NCI-H2196 treated with DMSO at 0.1 percent for 48 hours (cell line): ENCODE measurements at regions not wholly inside any gene's neighbourhood (a gene's known extent, or its start where the extent isn't known, plus 50 kb on each side); places are given as distances from the start of the nearest gene placed in this dataset.

Source experiments
- DNase-seq: peaks from one replicate; lab custom pipeline; 2025; ENCODE audit not compliant: unreplicated experiment; lab: John Stamatoyannopoulos, UW

DNA sequence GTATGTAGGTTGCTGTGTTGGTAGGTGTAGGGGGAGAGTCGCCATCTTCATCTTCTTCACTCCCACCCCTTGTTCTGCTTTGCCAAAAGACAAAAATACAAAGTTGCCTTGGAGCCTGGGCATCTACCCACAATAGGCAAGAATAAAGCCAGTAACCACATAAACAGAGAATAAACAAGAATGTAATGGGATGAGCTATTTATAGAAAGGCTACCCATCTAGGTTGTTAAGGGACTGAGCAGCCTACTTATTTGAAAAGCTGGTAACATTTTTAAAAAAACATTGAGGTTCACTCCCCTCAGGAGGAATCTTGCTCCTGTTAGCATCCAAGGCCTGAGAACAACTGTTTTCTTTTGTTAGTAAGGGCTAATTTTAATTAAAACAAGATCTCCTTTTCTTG is 301.4 kb upstream of the STXBP5 start:
- no peak for DNase-seq

DNA sequence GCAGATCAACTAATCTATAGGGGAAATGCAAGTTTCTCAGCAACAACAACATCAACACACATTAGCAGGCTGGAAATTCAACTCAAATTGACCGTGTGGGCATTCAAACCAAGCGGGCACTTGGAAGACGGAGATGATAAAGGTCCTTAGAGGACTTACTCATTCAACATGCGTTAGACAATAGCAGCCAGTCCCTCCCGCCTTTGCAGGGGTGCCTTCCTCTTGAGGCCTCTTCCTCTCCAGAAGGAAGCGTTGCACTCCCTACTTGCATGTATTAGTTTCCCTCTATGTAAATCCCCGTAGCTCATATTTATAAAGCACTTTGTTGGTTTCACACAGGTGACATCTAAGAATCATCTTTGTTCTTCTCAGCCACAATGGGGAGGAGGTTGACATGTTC is 300.8 kb upstream of the STXBP5 start:
- DNase-seq, result no peak

GRCh38 chr6:146904596-146904995 is 299.6 kb upstream of the STXBP5 start:
- DNase-seq, result no peak

DNA sequence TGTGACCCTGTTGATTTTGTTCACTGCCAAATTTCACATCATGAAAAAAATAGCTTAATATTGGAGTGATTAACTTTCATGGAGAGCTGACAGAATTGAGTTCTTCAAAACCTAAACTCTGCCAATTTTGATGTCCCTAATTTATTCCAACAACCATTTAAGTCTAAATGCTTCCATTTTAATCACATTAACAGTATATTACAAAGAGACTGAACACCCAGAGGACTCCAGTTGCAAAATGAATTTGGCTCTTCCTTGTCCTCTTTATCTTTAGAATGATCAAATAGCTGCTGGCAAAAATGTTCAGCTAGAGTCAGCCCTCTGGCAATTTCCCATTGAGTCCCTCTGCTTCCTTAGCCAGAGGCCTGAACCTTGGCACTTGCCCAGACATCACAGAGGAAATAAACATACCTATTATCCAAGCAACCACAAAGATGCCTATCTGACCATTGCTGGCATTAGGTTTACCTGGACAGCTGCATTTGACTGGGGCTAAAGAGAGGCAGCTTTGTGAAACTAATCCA is 299.0 kb upstream of the STXBP5 start:
- DNase-seq, result peak; percentile 92

GRCh38 chr6:146908786-146909185 is 295.4 kb upstream of the STXBP5 start:
- DNase-seq, result no peak

DNA sequence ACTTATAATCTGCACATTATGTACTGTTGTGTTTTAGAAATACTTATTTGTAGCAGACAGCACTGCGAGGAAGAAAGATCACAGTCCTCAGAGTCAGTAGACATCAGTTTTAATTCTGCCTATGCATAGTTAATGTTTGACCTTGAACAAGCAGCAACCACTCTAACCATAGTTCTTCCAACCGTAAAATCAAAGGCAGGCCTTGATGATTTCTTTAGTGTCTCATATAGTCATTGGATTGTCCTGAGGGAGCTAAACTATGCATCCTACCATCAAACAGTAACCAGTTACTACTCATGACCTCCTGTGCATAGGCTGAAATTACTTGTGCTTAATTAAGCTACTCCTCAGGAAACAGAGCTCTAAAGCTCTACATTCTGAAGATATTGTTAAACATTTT is 294.8 kb upstream of the STXBP5 start:
- DNase-seq, result no peak

- no peak for DNase-seq
These were observed 294.3 kb upstream of the STXBP5 start for GRCh38 chr6:146909886-146910285.

- no peak for DNase-seq
These were observed 293.6 kb upstream of the STXBP5 start for GRCh38 chr6:146910611-146911010.

DNA sequence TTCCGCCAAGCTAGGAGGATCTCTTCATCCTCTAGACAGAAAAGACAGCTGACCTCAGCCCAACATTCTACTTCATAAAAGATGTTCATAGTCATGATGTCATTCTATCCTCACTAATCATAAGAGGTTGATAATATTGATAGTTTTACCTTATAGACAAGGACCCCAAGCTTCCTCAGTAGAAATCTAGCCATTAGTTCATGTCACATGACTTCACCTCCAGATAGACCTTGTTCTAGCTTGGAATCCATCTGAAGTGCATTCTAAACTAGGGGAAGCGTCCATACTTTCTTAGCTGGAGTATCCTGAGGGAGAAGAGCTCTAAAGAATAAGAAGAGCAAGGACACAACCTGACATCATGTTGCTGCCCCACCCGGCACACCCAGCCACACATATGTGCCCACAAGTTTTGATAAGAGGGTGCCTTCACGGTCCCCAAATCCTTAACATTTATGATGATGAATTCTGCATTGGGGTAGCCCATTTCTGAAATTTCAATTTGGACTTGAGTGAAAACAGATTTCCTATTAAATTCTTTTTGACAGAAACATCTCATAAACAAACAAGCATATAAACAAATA is 292.5 kb upstream of the STXBP5 start:
- no peak for DNase-seq

- DNase-seq, result no peak
These were observed 291.2 kb upstream of the STXBP5 start for GRCh38 chr6:146912730-146913685.

GRCh38 chr6:146913842-146914488 is 290.3 kb upstream of the STXBP5 start:
- DNase-seq, result no peak

DNA sequence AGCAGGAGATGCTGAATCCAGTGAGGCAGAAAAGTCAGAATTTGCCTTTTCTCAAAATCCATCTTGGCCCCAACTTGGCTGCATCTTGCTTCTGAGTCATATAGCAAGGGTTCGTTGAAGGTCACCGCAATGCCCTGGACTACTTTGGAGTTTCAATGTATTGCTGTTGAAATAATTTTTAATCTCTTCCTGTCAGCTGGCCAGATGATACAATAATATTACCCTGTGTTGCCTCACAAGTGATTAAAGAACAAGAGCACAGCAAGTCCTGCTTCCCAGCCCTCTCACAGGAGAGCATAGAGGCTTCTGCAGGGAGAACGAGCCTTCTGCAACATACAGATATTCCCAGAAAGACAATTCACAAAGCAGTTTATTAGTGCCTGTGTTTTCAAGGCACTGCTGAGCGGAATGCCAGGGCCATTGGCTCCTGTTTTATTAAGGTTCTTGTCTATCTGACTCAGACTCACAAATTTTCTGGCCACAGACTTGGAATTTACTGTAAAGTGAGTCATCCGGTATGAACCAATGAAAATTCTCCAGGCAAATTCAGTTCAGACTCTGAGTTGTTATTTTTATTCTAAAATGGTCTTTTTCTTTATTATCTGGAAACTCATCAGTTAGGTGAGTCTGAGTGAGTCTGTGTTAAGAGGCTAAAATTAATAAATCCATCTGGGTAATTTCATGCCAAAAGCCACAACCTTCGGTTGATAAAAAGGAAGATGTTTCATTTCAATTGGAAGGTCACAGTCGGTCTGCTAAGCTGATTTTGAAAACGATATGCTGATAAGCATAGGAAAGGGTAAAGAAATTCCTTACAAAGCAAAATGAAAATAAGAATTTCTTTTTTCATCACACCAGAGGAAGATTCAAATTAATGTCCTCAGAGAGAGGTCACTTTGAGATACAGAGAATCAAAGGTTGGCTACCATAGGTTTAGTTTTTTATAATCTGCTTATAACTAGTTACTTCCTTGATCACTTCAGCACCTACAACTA is 289.4 kb upstream of the STXBP5 start:
- DNase-seq, result no peak

DNA sequence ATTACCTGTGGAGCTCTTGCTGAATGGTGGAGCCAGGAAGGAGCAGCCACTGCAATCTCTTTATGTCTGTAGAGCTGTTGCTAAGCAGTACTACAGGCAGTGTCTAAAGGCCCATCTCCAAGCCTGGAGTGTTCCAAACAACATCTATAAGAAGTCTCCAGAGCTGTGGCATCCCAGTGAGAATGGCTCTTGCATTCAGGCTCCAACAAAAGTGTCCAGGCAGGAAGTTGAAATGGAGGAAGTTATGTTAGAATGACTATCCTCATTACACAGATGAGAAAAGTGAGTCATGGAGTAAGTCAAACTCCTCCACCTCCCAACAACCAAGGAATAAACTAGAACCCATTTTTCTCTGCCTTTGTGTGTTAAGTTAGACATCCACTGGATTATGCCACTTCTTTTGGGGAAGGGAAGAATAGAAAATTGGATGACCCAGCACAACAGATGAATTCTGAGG is 288.5 kb upstream of the STXBP5 start:
- no peak for DNase-seq

DNA sequence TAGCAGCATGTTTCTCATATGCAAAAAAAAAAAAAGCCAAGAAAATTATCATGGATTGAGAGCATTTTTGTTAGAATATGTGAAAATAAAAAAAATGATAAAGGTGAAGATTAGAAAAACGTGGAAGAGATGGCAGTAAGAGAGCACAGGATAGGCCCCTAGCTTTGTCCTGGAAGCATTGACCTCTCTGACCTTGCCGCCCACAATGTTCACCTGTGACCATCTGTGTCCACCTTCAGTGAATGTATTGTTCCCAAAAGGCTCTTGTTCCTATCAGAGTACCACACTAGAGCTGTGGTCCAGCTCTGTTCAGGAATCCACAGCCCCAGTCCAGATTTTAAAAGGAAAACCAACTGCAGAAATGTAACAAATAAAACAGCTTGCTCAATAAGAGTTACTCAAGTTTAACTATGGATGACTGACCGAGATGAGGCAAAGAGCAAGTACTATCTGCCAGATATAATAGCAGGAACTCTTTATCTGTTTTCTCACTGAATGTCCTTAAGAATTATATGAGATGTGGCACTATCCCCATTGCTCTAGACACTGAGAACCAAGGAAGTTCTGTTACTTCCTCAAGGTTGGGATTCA is 287.7 kb upstream of the STXBP5 start:
- DNase-seq, result no peak

DNA sequence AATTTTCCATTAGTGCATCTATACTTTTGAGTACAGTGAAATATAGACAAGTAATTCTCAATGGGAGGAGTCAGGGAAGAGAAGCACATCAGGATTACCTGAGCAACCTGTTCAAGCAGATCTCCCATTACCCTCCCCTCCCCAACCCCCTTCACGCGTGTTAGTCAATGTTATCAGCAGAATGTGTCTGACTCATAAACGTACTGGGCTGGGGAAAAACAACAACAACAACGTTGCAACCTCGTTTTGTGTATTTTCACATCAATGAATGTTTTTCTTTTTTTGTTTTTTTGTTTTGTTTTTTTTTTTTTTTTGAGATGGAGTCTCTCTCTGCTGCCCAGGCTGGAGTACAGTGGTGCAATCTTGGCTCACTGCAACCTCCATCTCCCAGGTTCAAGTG is 287.0 kb upstream of the STXBP5 start:
- no peak for DNase-seq

DNA sequence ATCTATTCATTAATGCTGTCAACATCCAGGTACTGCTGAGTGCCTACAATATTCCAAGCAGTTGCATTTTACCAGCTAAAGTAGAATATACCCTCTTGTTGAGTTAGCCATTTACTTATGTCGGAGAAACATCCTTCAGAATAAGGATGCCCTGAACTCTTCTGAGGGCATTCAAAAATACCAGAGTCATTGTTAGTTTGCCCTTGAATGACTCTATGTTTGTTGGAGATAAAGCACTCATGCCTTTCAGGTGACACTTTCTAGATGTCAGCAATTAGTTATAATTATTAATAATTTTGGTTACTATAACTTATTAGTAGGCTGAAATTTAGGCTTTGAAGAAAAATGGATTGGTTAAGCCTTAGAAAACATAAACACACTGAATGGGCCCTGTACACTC is 286.2 kb upstream of the STXBP5 start:
- DNase-seq, result no peak

- DNase-seq, result no peak
These were observed 285.2 kb upstream of the STXBP5 start for GRCh38 chr6:146919017-146919416.

- DNase-seq, result no peak
These were observed 280.9 kb upstream of the STXBP5 start for GRCh38 chr6:146923205-146923833.

- no peak for DNase-seq
These were observed 278.4 kb upstream of the STXBP5 start for GRCh38 chr6:146925846-146926245.

DNA sequence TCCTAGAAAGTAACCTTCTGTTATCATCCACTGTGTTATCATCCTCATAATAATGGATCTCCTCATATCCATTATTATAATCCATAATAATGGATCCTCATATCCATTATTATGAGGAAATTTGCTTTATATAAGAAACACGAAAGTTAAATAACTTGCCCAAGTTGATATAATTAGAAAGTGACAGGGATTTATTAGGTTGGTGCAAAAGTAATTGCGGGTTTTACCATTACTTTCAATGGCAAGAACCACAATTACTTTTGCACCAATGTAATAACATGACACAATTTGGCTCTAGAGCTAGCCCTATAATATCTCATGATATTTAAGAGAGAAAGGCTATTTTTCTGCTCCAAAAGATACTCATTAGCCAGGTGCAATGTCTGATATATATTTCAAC is 275.7 kb upstream of the STXBP5 start:
- no peak for DNase-seq
